ENCODE measurements at regions not wholly inside any gene's neighbourhood (a gene's known extent, or its start where the extent isn't known, plus 50 kb on each side); places are given as distances from the start of the nearest gene placed in this dataset.
"Not testable (repeated sequence)": the region's sequence is repeated elsewhere in the genome, so short reads cannot be mapped to it uniquely, and the experiment has no call there.

- H3K36me3 Mint-ChIP-seq (ENCODE audit: low read depth) = no peaks in the 10 kb centered on the region
- no peak overlapping the region for H3K4me3 Mint-ChIP-seq
- H3K27ac Mint-ChIP-seq = no peak overlapping the region
- intact Hi-C loops (cut with DNase I, micrococcal nuclease) = no loop called here
- no peak for ATAC-seq
- ChIA-PET POLR2A (interaction anchor here (0.7 kb wide), 1 partner anchor 52 kb away, joined by 3 read pairs; no protein-coding TSS in a partner anchor), CTCF (interaction anchor here (0.7 kb wide), 1 partner anchor 71 kb away, joined by 3 read pairs; no protein-coding TSS in a partner anchor)
- no peaks in the 10 kb centered on the region for H3K27me3 Mint-ChIP-seq
- DNase-seq = no peak
- H3K9me3 Mint-ChIP-seq (ENCODE audit: low read depth) = no peaks in the 10 kb centered on the region
- H3K4me1 Mint-ChIP-seq = no peaks in the 10 kb centered on the region
These were observed 88.1 kb downstream of the POSTN start for GRCh38 chr13:37510441-37510840.

- DNase-seq = no peak
- no peak overlapping the region for H3K4me3 Mint-ChIP-seq
- no peak overlapping the region for H3K27ac Mint-ChIP-seq
- no peaks in the 10 kb centered on the region for H3K9me3 Mint-ChIP-seq (ENCODE audit: low read depth)
- no peak for ATAC-seq
- H3K4me1 Mint-ChIP-seq = no peaks in the 10 kb centered on the region
- intact Hi-C loops (cut with DNase I, micrococcal nuclease) = no loop called here
- H3K27me3 Mint-ChIP-seq = no peaks in the 10 kb centered on the region
- H3K36me3 Mint-ChIP-seq (ENCODE audit: low read depth) = no peaks in the 10 kb centered on the region
- ChIA-PET CTCF (no interaction called here), POLR2A (no interaction called here)
These were observed 93.0 kb downstream of the POSTN start for GRCh38 chr13:37505531-37505930.

GRCh38 chr13:37504251-37504650 is 94.3 kb downstream of the POSTN start:
- POLR2A ChIA-PET = no interaction called here
- intact Hi-C loops (cut with DNase I, micrococcal nuclease) = no loop called here
- no peak for ATAC-seq
- H3K36me3 Mint-ChIP-seq (ENCODE audit: low read depth) = no peaks in the 10 kb centered on the region
- H3K27ac Mint-ChIP-seq = no peak overlapping the region
- H3K9me3 Mint-ChIP-seq (ENCODE audit: low read depth) = no peaks in the 10 kb centered on the region
- H3K4me1 Mint-ChIP-seq = no peaks in the 10 kb centered on the region
- CTCF ChIA-PET = no interaction called here
- H3K27me3 Mint-ChIP-seq = no peaks in the 10 kb centered on the region
- H3K4me3 Mint-ChIP-seq = no peak overlapping the region
- no peak for DNase-seq

- H3K9me3 Mint-ChIP-seq (ENCODE audit: low read depth) = peaks cover 3% of the 10 kb centered on the region
- intact Hi-C loops (cut with DNase I, micrococcal nuclease) = no loop called here
- POLR2A ChIA-PET = no interaction called here
- no peak for DNase-seq
- H3K27ac Mint-ChIP-seq = no peak overlapping the region
- ATAC-seq = no peak
- H3K27me3 Mint-ChIP-seq = peaks cover 2% of the 10 kb centered on the region
- no peaks in the 10 kb centered on the region for H3K36me3 Mint-ChIP-seq (ENCODE audit: low read depth)
- CTCF ChIA-PET = no interaction called here
- H3K4me3 Mint-ChIP-seq = no peak overlapping the region
- no peaks in the 10 kb centered on the region for H3K4me1 Mint-ChIP-seq
These were observed 95.3 kb downstream of the POSTN start for GRCh38 chr13:37503287-37503686.

DNA sequence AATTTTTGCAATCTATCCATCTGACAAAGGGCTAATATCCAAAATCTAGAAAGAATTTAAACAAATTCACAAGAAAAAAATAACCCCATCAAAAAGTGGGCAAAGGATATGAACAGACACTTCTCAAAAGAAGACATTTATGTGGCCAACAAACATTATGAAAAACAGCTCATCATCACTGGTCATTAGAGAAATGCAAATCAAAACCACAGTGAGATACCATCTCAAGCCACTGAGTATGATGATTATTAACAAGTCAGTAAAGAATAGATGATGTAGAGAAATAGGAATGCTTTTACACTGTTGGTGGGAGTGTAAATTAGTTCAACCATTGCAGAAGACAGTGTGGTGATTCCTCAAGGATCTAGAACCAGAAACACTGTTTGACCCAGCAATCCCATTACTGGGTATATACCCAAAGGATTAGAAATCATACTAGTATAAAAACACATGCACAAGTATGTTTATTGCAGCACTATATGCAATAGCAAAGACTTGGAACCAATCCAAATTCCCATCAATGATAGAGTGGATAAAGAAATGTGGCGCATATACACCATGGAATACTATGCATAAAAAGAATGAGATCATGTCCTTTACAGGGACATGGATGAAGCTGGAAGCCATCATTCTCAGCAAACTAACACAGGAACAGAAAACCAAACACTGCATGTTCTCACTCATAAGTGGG is 96.1 kb downstream of the POSTN start:
- POLR2A ChIA-PET; H3K4me3 Mint-ChIP-seq; H3K4me1 Mint-ChIP-seq; DNase-seq; ATAC-seq; intact Hi-C loops (cut with DNase I, micrococcal nuclease); H3K27me3 Mint-ChIP-seq; H3K27ac Mint-ChIP-seq; H3K9me3 Mint-ChIP-seq (ENCODE audit: low read depth); CTCF ChIA-PET; H3K36me3 Mint-ChIP-seq (ENCODE audit: low read depth): not testable (repeated sequence)

- Mint-ChIP-seq H3K4me3 (no peak overlapping the region), H3K36me3 (ENCODE audit: low read depth) (no peaks in the 10 kb centered on the region), H3K27me3 (peaks cover 2% of the 10 kb centered on the region), H3K27ac (no peak overlapping the region), H3K9me3 (ENCODE audit: low read depth) (peaks cover 4% of the 10 kb centered on the region), H3K4me1 (no peaks in the 10 kb centered on the region)
- no peak for DNase-seq
- intact Hi-C loops (cut with DNase I, micrococcal nuclease) = no loop called here
- ChIA-PET CTCF (no interaction called here), POLR2A (no interaction called here)
- ATAC-seq = no peak
These were observed 97.4 kb downstream of the POSTN start for GRCh38 chr13:37501187-37501586.

- Mint-ChIP-seq H3K9me3 (ENCODE audit: low read depth) (peaks cover 4% of the 10 kb centered on the region), H3K4me1 (no peaks in the 10 kb centered on the region), H3K36me3 (ENCODE audit: low read depth) (no peaks in the 10 kb centered on the region), H3K4me3 (no peak overlapping the region), H3K27ac (no peak overlapping the region), H3K27me3 (peaks cover 2% of the 10 kb centered on the region)
- ChIA-PET CTCF (no interaction called here), POLR2A (no interaction called here)
- DNase-seq (no peak), ATAC-seq (no peak)
- intact Hi-C loops (cut with DNase I, micrococcal nuclease) = no loop called here
These were observed 103.5 kb downstream of the POSTN start for GRCh38 chr13:37495046-37495445.

- Mint-ChIP-seq H3K36me3 (ENCODE audit: low read depth) (no peaks in the 10 kb centered on the region), H3K27ac (no peak overlapping the region), H3K9me3 (ENCODE audit: low read depth) (peaks cover 3% of the 10 kb centered on the region), H3K4me3 (no peak overlapping the region), H3K27me3 (peaks cover under 1% of the 10 kb centered on the region), H3K4me1 (no peaks in the 10 kb centered on the region)
- POLR2A ChIA-PET = no interaction called here
- no peak for ATAC-seq
- CTCF ChIA-PET = no interaction called here
- DNase-seq = no peak
- intact Hi-C loops (cut with DNase I, micrococcal nuclease) = no loop called here
These were observed 104.8 kb downstream of the POSTN start for GRCh38 chr13:37493775-37494174.

- DNase-seq = no peak
- POLR2A ChIA-PET = no interaction called here
- Mint-ChIP-seq H3K4me1 (no peaks in the 10 kb centered on the region), H3K27me3 (no peaks in the 10 kb centered on the region), H3K4me3 (no peak overlapping the region), H3K36me3 (ENCODE audit: low read depth) (no peaks in the 10 kb centered on the region), H3K27ac (no peak overlapping the region), H3K9me3 (ENCODE audit: low read depth) (peaks cover 2% of the 10 kb centered on the region)
- intact Hi-C loops (cut with DNase I, micrococcal nuclease) = no loop called here
- ATAC-seq = no peak
- CTCF ChIA-PET = no interaction called here
These were observed 105.6 kb downstream of the POSTN start for GRCh38 chr13:37492741-37493514.

DNA sequence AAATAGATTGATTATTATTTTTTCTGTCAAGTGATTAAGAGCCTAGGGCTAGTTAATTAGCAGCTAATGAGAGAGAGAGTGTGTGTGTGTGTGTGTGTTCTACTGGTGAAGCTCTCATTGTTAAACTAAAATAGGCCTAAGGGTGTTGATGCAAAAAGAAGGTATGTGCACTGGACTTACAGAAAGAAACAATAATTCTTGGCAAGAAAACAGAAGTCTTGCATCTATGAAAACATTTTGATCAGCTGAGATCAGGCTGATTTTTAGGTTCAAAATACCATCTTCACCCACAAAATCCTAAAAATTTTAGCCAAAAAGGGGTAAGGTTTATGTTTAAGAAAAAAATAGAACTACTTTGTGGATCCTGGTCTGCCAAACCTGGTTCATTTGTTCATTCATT is 106.5 kb downstream of the POSTN start:
- Mint-ChIP-seq H3K9me3 (ENCODE audit: low read depth) (peaks cover 2% of the 10 kb centered on the region), H3K27me3 (no peaks in the 10 kb centered on the region), H3K4me3 (no peak overlapping the region), H3K27ac (no peak overlapping the region), H3K36me3 (ENCODE audit: low read depth) (no peaks in the 10 kb centered on the region), H3K4me1 (no peaks in the 10 kb centered on the region)
- DNase-seq (no peak), ATAC-seq (no peak)
- CTCF ChIA-PET = no interaction called here
- POLR2A ChIA-PET = no interaction called here
- intact Hi-C loops (cut with DNase I, micrococcal nuclease) = no loop called here

GRCh38 chr13:37491661-37492060 is 106.9 kb downstream of the POSTN start:
- Mint-ChIP-seq H3K4me1 (no peaks in the 10 kb centered on the region), H3K9me3 (ENCODE audit: low read depth) (peaks cover 2% of the 10 kb centered on the region), H3K27ac (no peak overlapping the region), H3K27me3 (no peaks in the 10 kb centered on the region), H3K36me3 (ENCODE audit: low read depth) (no peaks in the 10 kb centered on the region), H3K4me3 (no peak overlapping the region)
- intact Hi-C loops (cut with DNase I, micrococcal nuclease) = no loop called here
- ChIA-PET CTCF (no interaction called here), POLR2A (no interaction called here)
- ATAC-seq (no peak), DNase-seq (no peak)

DNA sequence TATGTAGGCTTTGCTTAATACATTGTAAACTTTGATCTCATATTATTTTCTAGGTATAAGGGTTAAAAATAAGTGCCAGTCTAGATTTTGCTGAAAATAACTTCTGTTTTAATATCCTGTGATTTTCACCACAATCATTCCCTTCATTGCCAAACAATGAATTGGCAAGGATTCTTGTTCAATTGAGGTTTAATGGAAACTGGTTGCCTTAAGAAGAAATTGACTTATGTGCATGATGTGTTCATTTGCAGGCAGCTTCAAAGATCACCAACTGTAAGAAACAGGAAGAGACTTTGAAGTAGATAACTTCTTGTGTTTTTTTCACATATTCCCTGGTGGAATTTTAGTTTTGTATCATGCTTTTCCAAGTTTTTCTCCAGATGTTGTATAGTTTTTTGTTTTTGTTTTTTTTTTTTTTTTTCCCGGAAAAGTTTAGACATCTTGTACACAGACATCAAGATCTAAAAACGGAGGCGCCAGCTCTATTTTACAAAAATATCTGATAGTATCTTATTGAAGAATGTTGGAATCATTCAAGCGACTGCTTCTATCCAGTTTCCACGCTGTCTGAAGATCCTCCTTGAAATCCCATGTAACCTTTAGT is 108.3 kb downstream of the POSTN start:
- ChIA-PET POLR2A (no interaction called here), CTCF (no interaction called here)
- H3K27me3 Mint-ChIP-seq = no peaks in the 10 kb centered on the region
- H3K4me1 Mint-ChIP-seq = no peaks in the 10 kb centered on the region
- H3K4me3 Mint-ChIP-seq = no peak overlapping the region
- no peak overlapping the region for H3K27ac Mint-ChIP-seq
- no peak for DNase-seq
- intact Hi-C loops (cut with DNase I, micrococcal nuclease) = no loop called here
- no peak for ATAC-seq
- no peaks in the 10 kb centered on the region for H3K9me3 Mint-ChIP-seq (ENCODE audit: low read depth)
- no peaks in the 10 kb centered on the region for H3K36me3 Mint-ChIP-seq (ENCODE audit: low read depth)
